ENCODE measurements at regions not wholly inside any gene's neighbourhood (a gene's known extent, or its start where the extent isn't known, plus 50 kb on each side); places are given as distances from the start of the nearest gene placed in this dataset.

- Histone ChIP-seq H3K9ac (ENCODE audit: low read depth in 1 of 2, low read length in 2 of 2) (no peak overlapping the region), H3K27me3 (ENCODE audit: control insufficient read depth in 4 of 4, insufficient read depth in 4 of 4, low read length in 3 of 4) (no peaks in the 10 kb centered on the region), H3K4me3 (ENCODE audit: low read depth in 1 of 3, low read length in 3 of 3) (no peak overlapping the region), H3K36me3 (ENCODE audit: control insufficient read depth in 4 of 4, insufficient read depth in 3 of 4, low read depth in 1 of 4, low read length in 3 of 4) (no peaks in the 10 kb centered on the region), H3K9me3 (ENCODE audit: control insufficient read depth in 4 of 4, low read length in 3 of 4) (no peaks in the 10 kb centered on the region), H3K27ac (ENCODE audit: low read depth in 1 of 2, low read length in 2 of 2) (no peak overlapping the region), H3K4me1 (ENCODE audit: control insufficient read depth in 4 of 4, insufficient read depth in 4 of 4, low read length in 3 of 4) (no peaks in the 10 kb centered on the region)
- DNase-seq (ENCODE audit: low spot score), result no peak
- TF ChIP-seq REST (IDR thresholded peaks at IDR 0.05) (no peak), YY1 (IDR thresholded peaks at IDR 0.05) (no peak), EGR1 (IDR thresholded peaks at IDR 0.05; ENCODE audit: low read depth in 2 of 2) (no peak), FOXA1 (IDR thresholded peaks at IDR 0.05) (no peak), ZBTB33 (IDR thresholded peaks at IDR 0.05) (no peak), HNF4A (conservative IDR thresholded peaks at IDR 0.05) (no peak), JUND (IDR thresholded peaks at IDR 0.05) (no peak), FOXA2 (IDR thresholded peaks at IDR 0.05) (no peak), GABPA (IDR thresholded peaks at IDR 0.05 in 1 of 2, conservative IDR thresholded peaks at IDR 0.05 in 1 of 2) (no peak), HNF4G (IDR thresholded peaks at IDR 0.05) (no peak), MAX (IDR thresholded peaks at IDR 0.05) (no peak), NR2F2 (IDR thresholded peaks at IDR 0.05) (no peak), ATF3 (IDR thresholded peaks at IDR 0.05) (no peak), RXRA (IDR thresholded peaks at IDR 0.05) (no peak), TAF1 (conservative IDR thresholded peaks at IDR 0.05) (no peak), CTCF (IDR thresholded peaks at IDR 0.05; ENCODE audit: low read depth, low read length, missing input control) (no peak), RAD21 (IDR thresholded peaks at IDR 0.05) (no peak), SP1 (IDR thresholded peaks at IDR 0.05) (no peak)
These were observed 153.8 kb upstream of the HNRNPA3 start for GRCh38 chr2:177058747-177059146.

- Histone ChIP-seq H3K4me3 (ENCODE audit: low read depth in 1 of 3, low read length in 3 of 3) (no peak overlapping the region), H3K9ac (ENCODE audit: low read depth in 1 of 2, low read length in 2 of 2) (no peak overlapping the region), H3K27ac (ENCODE audit: low read depth in 1 of 2, low read length in 2 of 2) (no peak overlapping the region), H3K27me3 (ENCODE audit: control insufficient read depth in 4 of 4, insufficient read depth in 4 of 4, low read length in 3 of 4) (no peaks in the 10 kb centered on the region), H3K9me3 (ENCODE audit: control insufficient read depth in 4 of 4, low read length in 3 of 4) (no peaks in the 10 kb centered on the region), H3K36me3 (ENCODE audit: control insufficient read depth in 4 of 4, insufficient read depth in 3 of 4, low read depth in 1 of 4, low read length in 3 of 4) (no peaks in the 10 kb centered on the region), H3K4me1 (ENCODE audit: control insufficient read depth in 4 of 4, insufficient read depth in 4 of 4, low read length in 3 of 4) (no peaks in the 10 kb centered on the region)
- no peak for DNase-seq (ENCODE audit: low spot score)
- 76% methylated on average over 6 of the region's 6 CpGs for WGBS
- TF ChIP-seq HNF4A (conservative IDR thresholded peaks at IDR 0.05), result no peak
- no peak for TF ChIP-seq TAF1 (conservative IDR thresholded peaks at IDR 0.05)
- no peak for TF ChIP-seq REST (IDR thresholded peaks at IDR 0.05)
- TF ChIP-seq RXRA (IDR thresholded peaks at IDR 0.05), result no peak
- TF ChIP-seq HNF4G (IDR thresholded peaks at IDR 0.05), result no peak
- no peak for TF ChIP-seq FOXA1 (IDR thresholded peaks at IDR 0.05)
- TF ChIP-seq SP1 (IDR thresholded peaks at IDR 0.05), result no peak
- no peak for TF ChIP-seq ATF3 (IDR thresholded peaks at IDR 0.05)
- no peak for TF ChIP-seq JUND (IDR thresholded peaks at IDR 0.05)
- no peak for TF ChIP-seq NR2F2 (IDR thresholded peaks at IDR 0.05)
- TF ChIP-seq EGR1 (IDR thresholded peaks at IDR 0.05; ENCODE audit: low read depth in 2 of 2), result no peak
- no peak for TF ChIP-seq CTCF (IDR thresholded peaks at IDR 0.05; ENCODE audit: low read depth, low read length, missing input control)
- TF ChIP-seq FOXA2 (IDR thresholded peaks at IDR 0.05), result no peak
These were observed 153.3 kb upstream of the HNRNPA3 start for GRCh38 chr2:177059293-177059692.
